Osteocyte (in vitro differentiated cells): ENCODE measurements at regions not wholly inside any gene's neighbourhood (a gene's known extent, or its start where the extent isn't known, plus 50 kb on each side); places are given as distances from the start of the nearest gene placed in this dataset.

Source experiments
- DNase-seq: peaks from one replicate; pipeline ENCODE4 v3.0.0; 2021; ENCODE audit warnings: mixed read lengths; ENCODE audit not compliant: unreplicated experiment; ENCODE audit errors: extremely low spot score
- H3K27ac Mint-ChIP-seq: one replicate; pipeline ENCODE4 v1.8.0; 2021; ENCODE audit warnings: mild to moderate bottlenecking, mixed read lengths; ENCODE audit not compliant: unreplicated experiment
- H3K27me3 Mint-ChIP-seq: one replicate; pipeline ENCODE4 v1.8.0; 2021; ENCODE audit warnings: mixed read lengths; ENCODE audit not compliant: unreplicated experiment
- H3K36me3 Mint-ChIP-seq: one replicate; pipeline ENCODE4 v1.8.0; 2021; ENCODE audit warnings: mixed read lengths; ENCODE audit not compliant: unreplicated experiment
- H3K4me1 Mint-ChIP-seq: one replicate; pipeline ENCODE4 v1.8.0; 2021; ENCODE audit warnings: mixed read lengths; ENCODE audit not compliant: unreplicated experiment
- H3K4me3 Mint-ChIP-seq: one replicate; pipeline ENCODE4 v1.8.0; 2021; ENCODE audit warnings: mild to moderate bottlenecking, moderate library complexity, mixed read lengths; ENCODE audit not compliant: unreplicated experiment
- H3K9me3 Mint-ChIP-seq: one replicate; pipeline ENCODE4 v1.8.0; 2021; ENCODE audit warnings: mixed read lengths; ENCODE audit not compliant: unreplicated experiment
- CTCF ChIP-seq: fragments of 200-600 bp; sonication (generic); IDR thresholded peaks from 2 replicates; pipeline ENCODE4 v1.5.0; 2021; ENCODE audit warnings: antibody characterized with exemption, mild to moderate bottlenecking, moderate library complexity

GRCh38 chrX:40290517-40290916 lies 192.8 kb upstream of the BCOR start:
- Mint-ChIP-seq H3K4me1 (no peaks in the 10 kb centered on the region), H3K4me3 (no peak overlapping the region), H3K27me3 (no peaks in the 10 kb centered on the region), H3K27ac (no peak overlapping the region), H3K36me3 (no peaks in the 10 kb centered on the region), H3K9me3 (peaks cover 5% of the 10 kb centered on the region)
- no peak for TF ChIP-seq CTCF
- DNase-seq = no peak

- Mint-ChIP-seq H3K9me3 (peaks cover 8% of the 10 kb centered on the region), H3K4me3 (no peak overlapping the region), H3K36me3 (no peaks in the 10 kb centered on the region), H3K4me1 (peaks cover 6% of the 10 kb centered on the region), H3K27me3 (no peaks in the 10 kb centered on the region), H3K27ac (no peak overlapping the region)
- TF ChIP-seq CTCF = no peak
- DNase-seq = no peak
These were observed 188.1 kb upstream of the BCOR start for GRCh38 chrX:40285876-40286275.

GRCh38 chrX:40284852-40285251 lies 187.1 kb upstream of the BCOR start:
- no peaks in the 10 kb centered on the region for H3K36me3 Mint-ChIP-seq
- no peaks in the 10 kb centered on the region for H3K27me3 Mint-ChIP-seq
- peaks cover 8% of the 10 kb centered on the region for H3K9me3 Mint-ChIP-seq
- no peak overlapping the region for H3K4me3 Mint-ChIP-seq
- H3K4me1 Mint-ChIP-seq = peaks cover 6% of the 10 kb centered on the region
- no peak overlapping the region for H3K27ac Mint-ChIP-seq
- DNase-seq = no peak
- TF ChIP-seq CTCF = no peak

GRCh38 chrX:40283981-40284380 lies 186.2 kb upstream of the BCOR start:
- no peak for DNase-seq
- H3K27ac Mint-ChIP-seq = no peak overlapping the region
- no peak for TF ChIP-seq CTCF
- H3K4me1 Mint-ChIP-seq = peaks cover 6% of the 10 kb centered on the region
- no peak overlapping the region for H3K4me3 Mint-ChIP-seq
- no peaks in the 10 kb centered on the region for H3K36me3 Mint-ChIP-seq
- peaks cover 8% of the 10 kb centered on the region for H3K9me3 Mint-ChIP-seq
- no peaks in the 10 kb centered on the region for H3K27me3 Mint-ChIP-seq

- H3K4me3 Mint-ChIP-seq = no peak overlapping the region
- peaks cover 6% of the 10 kb centered on the region for H3K4me1 Mint-ChIP-seq
- no peak for DNase-seq
- H3K36me3 Mint-ChIP-seq = no peaks in the 10 kb centered on the region
- no peak for TF ChIP-seq CTCF
- H3K27ac Mint-ChIP-seq = no peak overlapping the region
- no peaks in the 10 kb centered on the region for H3K27me3 Mint-ChIP-seq
- H3K9me3 Mint-ChIP-seq = peaks cover 5% of the 10 kb centered on the region
These were observed 185.3 kb upstream of the BCOR start for GRCh38 chrX:40282946-40283660.
